Thyroid gland (tissue), 4 donors: ENCODE measurements at regions not wholly inside any gene's neighbourhood (a gene's known extent, or its start where the extent isn't known, plus 50 kb on each side); places are given as distances from the start of the nearest gene placed in this dataset.

Experiments used
- POLR2A ChIP-seq, 2 donors: fragments of 450-650 bp; IDR thresholded peaks; one replicate each; pipeline ENCODE4 v1.6.1; 2017; ENCODE audit warnings: antibody characterized with exemption in 2 of 2, mild to moderate bottlenecking in 2 of 2, moderate library complexity in 1 of 2
- TF ChIP-seq, protein P1 (sequence below), 6 experiments: fragments of 200-600 bp in 3 of 6; fragments of 450-650 bp in 3 of 6; sonication (generic) in 3 of 6; IDR thresholded peaks; one replicate each; pipeline ENCODE4 v1.5.1; 2016 to 2019; ENCODE audit warnings: antibody characterized with exemption in 6 of 6, mild to moderate bottlenecking in 2 of 6, inconsistent platforms in 1 of 6, moderate library complexity in 1 of 6

DNA sequence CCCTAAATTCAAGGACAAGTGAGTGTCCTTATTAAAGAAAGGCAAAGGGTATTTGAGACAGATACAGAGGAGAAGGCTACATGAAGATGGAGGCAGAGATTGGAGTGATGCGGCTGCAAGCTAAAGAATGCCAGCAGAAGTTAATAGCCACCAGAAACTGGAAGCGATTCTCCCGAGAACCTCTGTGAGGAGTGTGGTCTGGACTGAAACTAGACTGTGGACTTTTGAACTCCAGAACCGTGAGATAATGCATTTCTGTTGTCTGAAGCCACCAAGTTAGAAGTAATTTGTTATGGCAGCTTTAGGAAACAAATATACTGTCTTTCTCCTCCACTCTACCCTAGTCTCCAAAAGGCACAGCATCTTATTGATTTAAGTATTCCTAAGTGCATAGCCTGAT lies 80.3 kb upstream of the CREB5 start:
- TF ChIP-seq, protein P1, sequence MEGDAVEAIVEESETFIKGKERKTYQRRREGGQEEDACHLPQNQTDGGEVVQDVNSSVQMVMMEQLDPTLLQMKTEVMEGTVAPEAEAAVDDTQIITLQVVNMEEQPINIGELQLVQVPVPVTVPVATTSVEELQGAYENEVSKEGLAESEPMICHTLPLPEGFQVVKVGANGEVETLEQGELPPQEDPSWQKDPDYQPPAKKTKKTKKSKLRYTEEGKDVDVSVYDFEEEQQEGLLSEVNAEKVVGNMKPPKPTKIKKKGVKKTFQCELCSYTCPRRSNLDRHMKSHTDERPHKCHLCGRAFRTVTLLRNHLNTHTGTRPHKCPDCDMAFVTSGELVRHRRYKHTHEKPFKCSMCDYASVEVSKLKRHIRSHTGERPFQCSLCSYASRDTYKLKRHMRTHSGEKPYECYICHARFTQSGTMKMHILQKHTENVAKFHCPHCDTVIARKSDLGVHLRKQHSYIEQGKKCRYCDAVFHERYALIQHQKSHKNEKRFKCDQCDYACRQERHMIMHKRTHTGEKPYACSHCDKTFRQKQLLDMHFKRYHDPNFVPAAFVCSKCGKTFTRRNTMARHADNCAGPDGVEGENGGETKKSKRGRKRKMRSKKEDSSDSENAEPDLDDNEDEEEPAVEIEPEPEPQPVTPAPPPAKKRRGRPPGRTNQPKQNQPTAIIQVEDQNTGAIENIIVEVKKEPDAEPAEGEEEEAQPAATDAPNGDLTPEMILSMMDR (IDR thresholded peaks at IDR 0.05) = no peak
- no peak for TF ChIP-seq POLR2A (IDR thresholded peaks at IDR 0.05)
